Kidney epithelial cell (primary cell): ENCODE measurements at regions not wholly inside any gene's neighbourhood (a gene's known extent, or its start where the extent isn't known, plus 50 kb on each side); places are given as distances from the start of the nearest gene placed in this dataset.

Source experiments
- DNase-seq: peaks from one replicate; pipeline ENCODE4 v3.0.0-alpha.2; 2010; ENCODE audit warnings: low read depth
- H3K27me3 ChIP-seq: 2 replicates; pipeline ENCODE4 v1.6.0; 2011; ENCODE audit warnings: low read length; ENCODE audit not compliant: control insufficient read depth, insufficient read depth
- H3K36me3 ChIP-seq: 2 replicates; pipeline ENCODE4 v1.5.1; 2011; ENCODE audit warnings: low read length; ENCODE audit not compliant: control insufficient read depth, insufficient read depth
- H3K4me3 ChIP-seq: 2 replicates; pipeline ENCODE4 v1.5.1; 2011; ENCODE audit warnings: low read depth, mild to moderate bottlenecking, control low read depth, low read length
- TF ChIP-seq, protein P1 (sequence below): IDR thresholded peaks from 2 replicates; pipeline ENCODE4 v1.5.1; 2011; ENCODE audit warnings: mild to moderate bottlenecking, moderate library complexity, low read length, control low read depth, inconsistent platforms; ENCODE audit not compliant: insufficient read depth, poor library complexity, severe bottlenecking

DNA sequence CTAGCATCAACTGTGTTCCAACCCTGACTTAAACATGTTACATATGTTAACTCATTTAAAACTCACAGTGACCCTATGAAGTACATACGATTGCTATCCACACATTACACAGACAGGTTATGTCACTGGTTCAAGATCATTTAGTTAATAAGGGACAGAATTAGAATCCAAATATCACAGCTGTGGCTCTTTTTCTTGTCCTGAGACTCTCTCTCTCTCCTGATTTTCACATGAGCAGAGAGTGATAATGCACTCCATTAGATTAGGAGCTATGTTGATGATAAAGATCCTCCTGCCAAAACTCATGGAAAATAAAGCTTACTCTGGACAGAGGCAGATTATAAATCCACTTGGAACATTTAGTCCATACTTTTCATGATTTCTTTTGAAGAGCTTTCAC, 408.3 kb downstream of the PPARGC1A start:
- H3K27me3 ChIP-seq, result no peaks in the 10 kb centered on the region
- no peak for DNase-seq
- no peak overlapping the region for H3K4me3 ChIP-seq
- TF ChIP-seq, protein P1, sequence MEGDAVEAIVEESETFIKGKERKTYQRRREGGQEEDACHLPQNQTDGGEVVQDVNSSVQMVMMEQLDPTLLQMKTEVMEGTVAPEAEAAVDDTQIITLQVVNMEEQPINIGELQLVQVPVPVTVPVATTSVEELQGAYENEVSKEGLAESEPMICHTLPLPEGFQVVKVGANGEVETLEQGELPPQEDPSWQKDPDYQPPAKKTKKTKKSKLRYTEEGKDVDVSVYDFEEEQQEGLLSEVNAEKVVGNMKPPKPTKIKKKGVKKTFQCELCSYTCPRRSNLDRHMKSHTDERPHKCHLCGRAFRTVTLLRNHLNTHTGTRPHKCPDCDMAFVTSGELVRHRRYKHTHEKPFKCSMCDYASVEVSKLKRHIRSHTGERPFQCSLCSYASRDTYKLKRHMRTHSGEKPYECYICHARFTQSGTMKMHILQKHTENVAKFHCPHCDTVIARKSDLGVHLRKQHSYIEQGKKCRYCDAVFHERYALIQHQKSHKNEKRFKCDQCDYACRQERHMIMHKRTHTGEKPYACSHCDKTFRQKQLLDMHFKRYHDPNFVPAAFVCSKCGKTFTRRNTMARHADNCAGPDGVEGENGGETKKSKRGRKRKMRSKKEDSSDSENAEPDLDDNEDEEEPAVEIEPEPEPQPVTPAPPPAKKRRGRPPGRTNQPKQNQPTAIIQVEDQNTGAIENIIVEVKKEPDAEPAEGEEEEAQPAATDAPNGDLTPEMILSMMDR, result no peak
- no peaks in the 10 kb centered on the region for H3K36me3 ChIP-seq

DNA sequence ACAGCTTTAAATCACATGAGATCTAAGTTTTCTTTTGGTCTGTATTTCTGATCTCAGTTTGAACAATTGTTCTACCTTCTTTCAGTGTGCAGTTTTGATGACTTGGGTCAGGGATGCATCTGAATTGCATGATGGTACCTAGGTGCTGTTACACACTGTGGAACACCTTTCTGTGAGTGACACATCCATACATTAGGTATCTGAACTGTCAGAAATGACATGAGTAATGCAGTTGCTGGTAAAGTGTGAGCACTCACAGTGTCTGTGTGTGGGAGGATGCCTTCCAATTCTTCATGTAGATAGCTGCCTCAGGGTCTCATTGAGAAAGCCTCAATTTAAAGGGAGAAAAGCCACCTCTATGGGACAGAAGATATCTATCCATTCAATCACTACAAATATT, 411.9 kb downstream of the PPARGC1A start:
- H3K4me3 ChIP-seq, result no peak overlapping the region
- DNase-seq, result no peak
- no peaks in the 10 kb centered on the region for H3K36me3 ChIP-seq
- no peaks in the 10 kb centered on the region for H3K27me3 ChIP-seq
- TF ChIP-seq, protein P1, result no peak

DNA sequence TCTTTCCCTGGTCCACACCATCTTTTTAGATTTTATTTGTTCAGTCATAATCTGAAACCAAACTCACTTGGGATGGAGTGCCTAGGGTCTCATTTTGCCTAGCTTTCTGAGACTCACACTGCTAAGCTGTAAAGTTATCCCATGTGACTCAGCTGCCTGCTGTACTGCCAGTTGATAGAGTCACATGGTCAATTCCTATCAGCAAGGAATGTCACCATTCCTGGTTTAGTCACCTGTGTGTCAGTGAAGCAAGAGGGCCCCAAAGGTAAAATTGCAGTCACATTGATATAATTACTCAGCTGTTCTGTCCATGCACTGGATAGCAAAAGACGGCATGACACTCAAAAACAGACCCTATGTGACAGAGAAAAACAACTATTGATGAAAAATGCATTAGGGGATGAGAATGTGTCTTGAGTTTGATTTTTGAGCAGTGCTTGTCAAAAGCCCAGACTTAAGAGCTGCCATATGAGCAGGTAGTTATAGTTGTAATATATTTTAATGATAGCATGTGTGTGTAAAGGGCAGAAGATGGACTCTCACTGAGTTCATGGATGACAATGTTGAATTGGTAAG, 413.2 kb downstream of the PPARGC1A start:
- TF ChIP-seq, protein P1, result no peak
- Histone ChIP-seq H3K36me3 (no peaks in the 10 kb centered on the region), H3K27me3 (no peaks in the 10 kb centered on the region), H3K4me3 (no peak overlapping the region)
- DNase-seq, result peak; percentile 2

DNA sequence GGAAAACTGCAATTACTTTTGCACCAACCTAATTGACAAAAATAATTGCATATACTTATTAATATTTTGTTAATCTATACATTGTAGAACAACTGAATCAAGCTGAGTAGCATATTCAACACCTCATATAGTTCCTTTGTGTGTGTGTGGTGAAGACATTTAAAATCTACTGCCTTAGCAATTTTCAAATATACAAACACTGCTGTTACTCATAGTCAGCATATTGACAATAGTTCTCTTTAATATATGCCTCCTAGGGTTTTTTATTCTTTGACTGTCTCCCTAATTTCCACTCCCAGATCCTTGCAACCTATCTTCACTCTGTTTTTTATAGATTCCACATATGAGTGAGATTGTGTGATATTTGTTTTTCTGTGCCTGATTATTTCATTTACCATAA, 426.8 kb downstream of the PPARGC1A start:
- TF ChIP-seq, protein P1, result no peak
- H3K4me3 ChIP-seq, result no peak overlapping the region
- no peaks in the 10 kb centered on the region for H3K36me3 ChIP-seq
- H3K27me3 ChIP-seq, result no peaks in the 10 kb centered on the region
- no peak for DNase-seq

DNA sequence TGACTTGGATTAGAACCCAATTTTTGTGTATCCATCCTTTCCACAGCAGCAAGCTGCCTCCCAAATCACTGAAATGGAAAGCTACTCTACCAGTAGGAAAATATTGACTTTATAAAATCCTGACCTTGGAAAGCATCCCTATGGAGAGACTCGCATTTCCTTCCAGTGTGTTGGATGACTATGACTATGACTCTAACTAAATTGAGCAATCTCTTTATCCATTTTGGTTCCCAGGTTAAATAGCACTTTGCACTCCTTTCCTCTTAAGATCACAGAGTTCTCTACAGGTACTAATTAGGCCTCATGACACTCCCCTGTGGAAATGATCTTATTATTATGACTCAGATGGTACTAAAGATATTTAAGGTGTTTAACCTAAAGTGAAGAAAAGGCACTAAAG, 431.8 kb downstream of the PPARGC1A start:
- Histone ChIP-seq H3K4me3 (no peak overlapping the region), H3K36me3 (no peaks in the 10 kb centered on the region), H3K27me3 (no peaks in the 10 kb centered on the region)
- no peak for DNase-seq
- TF ChIP-seq, protein P1, result no peak

DNA sequence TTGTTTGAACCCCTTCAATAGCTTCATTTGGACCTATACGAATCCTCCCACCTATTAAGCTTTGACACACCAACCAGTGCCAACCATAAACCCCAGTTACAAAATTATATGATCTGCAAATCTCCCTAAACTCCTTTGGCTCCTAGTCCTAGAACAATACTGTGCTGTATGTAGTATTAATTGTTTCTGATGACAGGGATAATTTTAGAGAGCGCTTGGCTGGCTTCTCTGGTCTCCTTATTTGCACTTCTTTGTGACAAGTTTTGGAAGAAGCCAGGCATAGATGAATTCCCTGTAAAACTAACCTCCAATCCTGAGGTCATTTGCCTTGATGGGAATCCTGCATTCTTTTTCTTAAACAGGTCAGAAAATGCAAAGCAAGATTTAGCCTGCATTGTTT, 433.0 kb downstream of the PPARGC1A start:
- Histone ChIP-seq H3K27me3 (no peaks in the 10 kb centered on the region), H3K36me3 (no peaks in the 10 kb centered on the region), H3K4me3 (no peak overlapping the region)
- no peak for DNase-seq
- TF ChIP-seq, protein P1, result no peak
